GM12878 (cell line): ENCODE measurements at regions not wholly inside any gene's neighbourhood (a gene's known extent, or its start where the extent isn't known, plus 50 kb on each side); places are given as distances from the start of the nearest gene placed in this dataset.

ENCODE experiments used
- EP300 ChIP-seq, 2 experiments: fragments of 150-350 bp in 1 of 2; IDR thresholded peaks; 2 replicates each; pipeline ENCODE4 v1.6.1; 2011 to 2012; ENCODE audit warnings: low read depth in 2 of 2, low read length in 2 of 2, borderline replicate concordance in 1 of 2, improper control_type of control experiment in 1 of 2, inconsistent platforms in 1 of 2; ENCODE audit not compliant: control insufficient read depth in 1 of 2
- EZH2 ChIP-seq: IDR thresholded peaks from 2 replicates; pipeline ENCODE4 v1.6.1; 2012; ENCODE audit warnings: low read depth, mild to moderate bottlenecking, control low read depth, inconsistent platforms, low read length, borderline replicate concordance; ENCODE audit not compliant: control insufficient read depth
- FOXK2 ChIP-seq: fragments of 450-650 bp; IDR thresholded peaks from 2 replicates; pipeline ENCODE4 v1.6.1; 2017; ENCODE audit warnings: mild to moderate bottlenecking, moderate library complexity
- GABPA ChIP-seq: IDR thresholded peaks from 2 replicates; pipeline ENCODE4 v1.6.1; 2014; ENCODE audit warnings: antibody characterized with exemption, low read depth, mild to moderate bottlenecking, inconsistent platforms
- GATAD2B ChIP-seq: fragments of 450-650 bp; conservative IDR thresholded peaks from 2 replicates; pipeline ENCODE4 v1.6.1; 2017; ENCODE audit warnings: low read depth, mild to moderate bottlenecking, moderate library complexity
- MXI1 ChIP-seq: fragments of 150-350 bp; IDR thresholded peaks from 2 replicates; pipeline ENCODE4 v1.6.1; 2011; ENCODE audit warnings: low read depth, mild to moderate bottlenecking, inconsistent platforms, low read length, improper control_type of control experiment
- TF ChIP-seq, protein P1 (sequence below), 3 experiments: IDR thresholded peaks in 2 of 3; conservative IDR thresholded peaks in 1 of 3; 2 replicates each; pipeline ENCODE4 v1.5.1; 2011; ENCODE audit warnings: low read depth in 3 of 3, low read length in 3 of 3, mild to moderate bottlenecking in 3 of 3, control low read depth in 2 of 3, moderate library complexity in 2 of 3, inconsistent platforms in 1 of 3, mixed read lengths in 1 of 3; ENCODE audit not compliant: control insufficient read depth in 2 of 3, insufficient read depth in 1 of 3; ENCODE audit errors: extremely low read depth in 1 of 3

DNA sequence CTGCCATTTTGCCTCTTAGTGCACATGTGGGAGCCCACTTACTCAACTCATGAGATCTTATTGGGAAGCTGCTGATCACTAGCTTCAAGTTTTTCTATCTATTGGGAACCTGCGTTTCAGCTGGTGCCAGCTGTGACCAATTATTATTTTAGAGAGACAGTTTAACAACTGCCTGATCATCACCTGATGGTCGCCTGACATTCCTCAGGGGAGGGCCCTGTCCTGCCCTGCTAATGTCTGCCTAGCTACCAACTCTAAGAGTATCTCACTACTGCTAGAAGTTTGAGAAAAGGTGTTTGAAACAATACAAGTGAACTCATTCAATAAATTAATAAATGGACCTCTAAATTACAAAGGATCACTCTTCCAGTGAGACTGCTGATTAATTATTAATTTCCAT lies 95.5 kb downstream of the PCDH7 start:
- TF ChIP-seq GABPA (no peak), FOXK2 (no peak), MXI1 (no peak), EP300 (IDR thresholded peaks at IDR 0.05; ENCODE audit: borderline replicate concordance in 1 of 2, control insufficient read depth in 1 of 2, low read depth in 2 of 2, low read length in 2 of 2) (no peak), GATAD2B (no peak), EZH2 (no peak)
- TF ChIP-seq, protein P1, sequence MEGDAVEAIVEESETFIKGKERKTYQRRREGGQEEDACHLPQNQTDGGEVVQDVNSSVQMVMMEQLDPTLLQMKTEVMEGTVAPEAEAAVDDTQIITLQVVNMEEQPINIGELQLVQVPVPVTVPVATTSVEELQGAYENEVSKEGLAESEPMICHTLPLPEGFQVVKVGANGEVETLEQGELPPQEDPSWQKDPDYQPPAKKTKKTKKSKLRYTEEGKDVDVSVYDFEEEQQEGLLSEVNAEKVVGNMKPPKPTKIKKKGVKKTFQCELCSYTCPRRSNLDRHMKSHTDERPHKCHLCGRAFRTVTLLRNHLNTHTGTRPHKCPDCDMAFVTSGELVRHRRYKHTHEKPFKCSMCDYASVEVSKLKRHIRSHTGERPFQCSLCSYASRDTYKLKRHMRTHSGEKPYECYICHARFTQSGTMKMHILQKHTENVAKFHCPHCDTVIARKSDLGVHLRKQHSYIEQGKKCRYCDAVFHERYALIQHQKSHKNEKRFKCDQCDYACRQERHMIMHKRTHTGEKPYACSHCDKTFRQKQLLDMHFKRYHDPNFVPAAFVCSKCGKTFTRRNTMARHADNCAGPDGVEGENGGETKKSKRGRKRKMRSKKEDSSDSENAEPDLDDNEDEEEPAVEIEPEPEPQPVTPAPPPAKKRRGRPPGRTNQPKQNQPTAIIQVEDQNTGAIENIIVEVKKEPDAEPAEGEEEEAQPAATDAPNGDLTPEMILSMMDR (IDR thresholded peaks at IDR 0.05 in 2 of 3, conservative IDR thresholded peaks at IDR 0.05 in 1 of 3; ENCODE audit: control insufficient read depth in 2 of 3, extremely low read depth in 1 of 3, insufficient read depth in 1 of 3, low read depth in 3 of 3, low read length in 3 of 3) = no peak
